HPDE6-E6E7 (cell line): ENCODE measurements at regions not wholly inside any gene's neighbourhood (a gene's known extent, or its start where the extent isn't known, plus 50 kb on each side); places are given as distances from the start of the nearest gene placed in this dataset.

Source experiments
- DNase-seq: peaks from one replicate; pipeline ENCODE4 v3.0.0; 2011; ENCODE audit warnings: missing footprints; ENCODE audit errors: extremely low spot score

GRCh38 chr6:48176645-48177308 is 65.8 kb upstream of the PTCHD4 start:
- no peak for DNase-seq

- no peak for DNase-seq
Measured at GRCh38 chr6:48169635-48170034, 58.6 kb upstream of the PTCHD4 start.
